ENCODE measurements at regions not wholly inside any gene's neighbourhood (a gene's known extent, or its start where the extent isn't known, plus 50 kb on each side); places are given as distances from the start of the nearest gene placed in this dataset.

DNA sequence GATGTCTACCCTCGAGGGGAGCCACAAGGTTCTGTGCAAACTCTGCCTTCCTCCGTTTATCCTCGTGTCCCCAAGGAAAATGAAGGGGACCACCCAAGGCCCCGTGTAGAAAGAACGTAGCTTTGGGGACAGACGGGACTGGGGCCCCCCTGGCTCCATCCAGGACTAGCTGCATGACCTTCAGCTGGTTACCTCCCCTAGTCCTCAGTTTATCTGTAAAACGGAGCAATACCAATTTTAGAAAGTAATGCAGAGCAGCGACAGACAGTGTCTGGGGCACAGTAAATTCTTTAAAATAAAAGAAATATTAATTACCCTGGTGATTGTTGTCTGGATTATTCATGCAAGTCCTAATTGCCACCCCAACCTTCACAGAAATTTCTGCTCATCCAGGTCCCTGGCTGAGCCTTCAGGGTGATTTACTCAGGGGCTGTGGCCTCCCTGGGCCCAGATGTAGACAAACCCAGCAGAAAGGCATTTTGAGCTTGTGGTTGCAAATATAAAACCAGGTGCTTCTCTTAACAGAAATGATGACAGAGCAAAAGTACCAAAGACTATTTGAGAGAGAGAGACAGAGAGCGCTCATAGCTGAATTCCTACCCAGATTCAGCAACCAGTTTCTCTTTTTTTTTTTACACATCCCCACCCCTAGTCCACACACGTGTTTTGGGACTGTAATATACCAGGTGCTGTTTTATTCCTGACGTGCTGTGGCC, 155.1 kb upstream of the SMIM23 start:
- no peak for DNase-seq

DNA sequence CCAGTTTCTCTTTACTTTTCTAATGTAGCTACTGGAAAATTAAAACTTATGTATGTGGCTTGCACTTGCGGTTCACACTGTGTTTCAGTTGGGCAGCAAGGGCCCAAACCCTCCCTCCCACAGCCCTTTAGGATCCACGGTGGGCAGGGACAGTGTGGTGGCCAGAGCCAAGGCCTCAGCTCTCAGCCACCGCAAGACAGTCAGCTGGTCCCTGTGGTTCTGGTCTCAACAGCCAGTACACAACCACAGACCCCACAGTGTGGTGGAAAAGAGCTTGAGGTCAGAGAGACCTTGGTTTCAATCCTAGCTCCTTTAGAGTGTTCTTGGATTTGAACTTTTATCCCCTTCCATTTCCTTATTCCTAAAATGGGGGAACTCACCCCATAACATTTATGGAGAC, 153.0 kb upstream of the SMIM23 start:
- DNase-seq: no peak

DNA sequence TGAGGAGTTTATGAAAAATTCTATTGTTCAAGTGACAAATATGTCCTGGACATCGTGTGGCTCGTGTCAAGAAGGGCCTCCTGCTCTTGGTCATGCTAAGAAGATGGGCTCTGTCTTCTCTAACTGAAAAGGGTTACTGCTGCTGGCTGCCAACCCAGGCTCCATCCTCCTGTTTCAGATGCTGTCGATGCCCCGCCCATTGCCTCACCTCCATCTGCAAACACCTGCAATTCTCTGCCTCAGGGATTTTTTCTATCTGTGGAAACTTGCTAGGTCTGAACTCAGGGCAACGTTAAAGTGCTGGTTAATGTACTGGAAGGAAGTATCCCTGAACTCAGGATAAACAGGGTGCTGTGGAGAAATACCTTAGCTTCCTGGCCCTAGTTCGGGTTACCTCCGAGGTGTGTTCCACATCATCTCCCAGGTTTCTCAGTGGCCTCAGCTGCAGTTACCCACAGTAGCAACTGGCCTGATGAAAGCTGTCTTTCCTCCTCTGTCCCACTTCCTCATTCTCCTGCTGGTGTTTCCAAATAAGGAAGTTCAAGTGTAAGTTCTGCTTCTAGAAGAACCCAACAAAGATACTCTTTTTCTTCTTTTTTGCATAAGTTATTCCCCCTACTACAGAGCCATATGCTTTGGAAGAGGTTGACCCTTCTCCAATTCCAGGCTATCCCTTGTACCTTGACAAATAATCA, 151.7 kb upstream of the SMIM23 start:
- DNase-seq: no peak

DNA sequence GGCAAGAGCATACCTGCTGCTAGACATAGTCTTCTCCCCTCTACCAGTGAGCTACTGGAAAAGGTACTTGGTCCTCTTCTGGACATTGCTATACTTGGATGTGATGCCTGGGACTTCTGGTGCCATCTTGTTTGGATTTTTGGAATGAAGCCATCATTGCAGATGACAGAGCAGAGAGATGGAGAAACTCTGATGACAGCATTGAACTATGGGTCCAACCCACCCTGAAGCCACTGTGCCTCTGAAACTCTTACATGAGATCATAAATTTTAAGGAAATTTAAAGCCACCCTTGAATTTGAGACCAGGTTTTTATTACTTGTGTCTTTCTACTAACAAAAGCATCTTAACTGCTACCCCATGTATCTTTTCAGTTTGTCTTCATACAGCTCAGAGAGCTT, 151.1 kb upstream of the SMIM23 start:
- no peak for DNase-seq

DNA sequence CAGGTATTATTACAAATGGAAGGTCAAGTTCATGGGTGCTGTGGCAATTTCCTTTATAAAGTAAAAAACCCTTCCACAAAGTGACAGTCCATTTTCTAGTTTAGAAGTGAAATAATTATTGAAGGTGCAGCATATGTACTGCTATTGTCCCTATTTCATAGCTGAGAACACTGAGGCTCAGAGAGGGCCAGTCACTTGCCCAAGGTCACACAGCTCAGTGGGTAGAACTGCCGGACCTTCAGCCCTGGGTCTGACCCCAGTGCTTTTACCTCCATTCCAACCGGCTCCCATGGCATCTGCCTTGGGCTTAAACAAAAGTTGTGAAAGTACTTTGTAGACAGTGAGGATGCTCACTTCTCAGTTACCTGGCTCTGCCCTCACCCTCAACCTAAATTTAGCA, 150.6 kb upstream of the SMIM23 start:
- DNase-seq: no peak

DNA sequence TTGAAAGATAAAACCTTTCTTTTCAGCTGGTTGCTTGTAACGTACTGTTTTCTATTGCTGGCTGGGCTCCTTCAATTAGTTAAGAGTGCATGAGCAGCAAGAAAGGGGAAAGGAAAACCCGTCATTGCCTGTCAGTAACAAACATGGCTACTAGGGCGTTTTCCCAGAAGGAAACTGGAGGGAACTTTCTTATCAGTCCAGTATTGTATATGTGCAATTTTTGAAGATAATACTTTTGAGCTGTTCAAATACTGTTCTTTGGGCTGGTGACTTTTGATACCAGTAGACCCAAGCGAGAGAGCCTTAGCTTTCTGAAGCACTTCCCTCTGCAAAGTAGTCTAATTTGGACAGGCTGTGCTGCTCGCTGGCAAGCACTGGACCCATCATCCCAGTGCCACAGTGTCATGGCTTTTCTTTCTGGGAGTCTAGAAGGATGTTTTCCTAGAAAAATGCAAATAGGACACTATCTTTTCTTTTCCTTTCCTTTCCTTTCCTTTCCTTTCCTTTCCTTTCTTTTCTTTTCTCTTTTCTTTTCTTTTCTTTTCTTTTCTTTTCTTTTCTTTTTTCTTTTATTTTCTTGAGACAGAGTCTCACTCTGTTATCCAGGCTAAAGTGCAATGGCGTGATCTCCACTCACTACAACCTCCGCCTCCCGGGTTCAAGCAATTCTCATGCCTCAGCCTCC, 149.9 kb upstream of the SMIM23 start:
- no peak for DNase-seq

DNA sequence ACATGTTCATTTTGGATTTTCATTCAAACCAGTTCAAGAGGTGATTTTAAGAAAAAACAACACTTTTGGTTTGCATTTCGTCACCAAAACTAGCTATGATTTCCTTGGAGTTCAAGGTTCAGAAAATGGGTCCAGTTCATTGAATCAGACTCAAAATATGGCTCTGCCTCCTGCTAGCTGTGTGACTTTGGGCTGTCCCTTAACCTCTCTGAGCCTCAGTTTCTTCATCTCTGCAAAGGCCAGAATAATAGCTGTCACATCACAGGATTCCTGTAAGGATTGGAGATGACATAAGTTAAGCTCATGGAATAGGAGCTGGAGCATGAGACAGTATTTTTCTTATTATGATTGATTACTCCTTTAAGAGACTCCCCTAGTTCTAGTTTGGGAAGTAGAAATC, 147.8 kb upstream of the SMIM23 start:
- DNase-seq: no peak

DNA sequence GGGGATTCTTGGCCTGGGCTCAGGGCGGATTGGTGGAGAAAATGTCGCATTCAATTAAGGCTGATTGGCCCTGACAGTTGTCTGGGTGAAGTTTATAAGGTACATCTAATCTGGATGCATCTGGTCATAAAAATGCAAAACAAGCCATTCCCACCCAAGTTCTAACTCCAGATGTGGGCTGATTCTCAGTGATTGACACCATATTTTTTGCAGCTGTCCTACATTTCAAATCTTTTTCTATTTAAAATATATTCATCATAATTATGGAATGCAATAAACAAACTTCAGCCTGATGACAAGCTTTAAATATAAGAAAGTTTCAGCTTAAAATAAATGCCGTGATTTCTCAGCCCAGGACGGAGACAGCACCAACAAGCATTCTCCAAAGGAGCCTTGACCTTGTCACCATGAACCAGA, 146.4 kb upstream of the SMIM23 start:
- no peak for DNase-seq

DNA sequence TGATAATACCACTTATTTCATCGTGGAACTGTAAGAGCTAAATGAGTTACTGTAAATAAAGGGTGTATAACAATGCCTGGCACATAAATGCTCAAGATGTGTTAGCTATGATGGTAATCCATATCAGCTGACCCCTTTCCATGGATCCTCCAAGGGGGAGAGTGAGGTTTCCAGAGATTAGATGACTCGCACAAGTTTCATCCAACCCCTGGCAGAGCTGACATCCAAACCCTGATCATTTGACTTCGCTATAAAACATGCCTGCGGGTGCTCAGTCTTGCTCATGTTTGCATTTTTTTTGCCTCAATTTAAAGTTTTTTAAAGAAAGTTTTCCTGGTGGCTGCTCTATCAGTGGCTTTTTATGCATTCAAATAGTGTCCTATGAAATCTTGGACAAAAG, 145.7 kb upstream of the SMIM23 start:
- DNase-seq: no peak

DNA sequence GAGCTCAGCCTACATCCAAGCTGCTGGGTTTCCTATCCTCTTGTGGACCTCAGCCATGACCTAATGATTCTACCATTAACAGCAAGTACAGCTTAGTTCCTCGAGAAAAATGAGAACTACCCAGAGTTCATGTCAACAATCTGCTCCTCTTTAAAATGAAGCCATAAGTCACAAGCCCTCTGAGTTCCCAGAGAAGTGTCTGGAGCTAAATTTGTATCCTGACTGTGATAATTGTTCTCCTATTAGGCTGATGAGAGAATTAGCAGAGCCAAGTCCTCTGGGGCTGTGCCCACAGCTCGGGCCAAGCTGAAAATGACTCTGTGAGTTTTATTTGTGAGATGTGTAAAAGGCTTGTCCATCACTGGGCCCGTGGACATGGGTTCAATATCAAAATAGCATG, 145.1 kb upstream of the SMIM23 start:
- DNase-seq: no peak

DNA sequence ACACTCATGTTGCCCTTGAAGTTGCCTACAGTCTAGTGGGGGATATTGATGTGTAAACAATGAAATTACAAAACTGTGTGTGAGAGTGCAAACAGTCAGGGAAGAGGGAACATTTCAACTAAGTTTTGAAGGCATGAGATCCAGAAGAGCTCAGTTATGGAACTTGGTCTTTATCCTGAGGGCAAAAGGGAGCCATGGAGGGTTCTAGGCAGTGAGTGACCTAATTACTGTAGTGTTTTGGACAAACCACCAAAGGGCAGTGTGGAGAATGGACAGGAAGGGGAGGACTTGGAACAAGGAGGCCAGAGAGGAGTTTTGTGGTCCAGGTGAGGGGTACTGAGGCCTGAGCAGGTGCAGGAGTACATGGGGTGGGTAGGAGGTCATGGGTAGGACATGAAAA, 143.7 kb upstream of the SMIM23 start:
- no peak for DNase-seq

DNA sequence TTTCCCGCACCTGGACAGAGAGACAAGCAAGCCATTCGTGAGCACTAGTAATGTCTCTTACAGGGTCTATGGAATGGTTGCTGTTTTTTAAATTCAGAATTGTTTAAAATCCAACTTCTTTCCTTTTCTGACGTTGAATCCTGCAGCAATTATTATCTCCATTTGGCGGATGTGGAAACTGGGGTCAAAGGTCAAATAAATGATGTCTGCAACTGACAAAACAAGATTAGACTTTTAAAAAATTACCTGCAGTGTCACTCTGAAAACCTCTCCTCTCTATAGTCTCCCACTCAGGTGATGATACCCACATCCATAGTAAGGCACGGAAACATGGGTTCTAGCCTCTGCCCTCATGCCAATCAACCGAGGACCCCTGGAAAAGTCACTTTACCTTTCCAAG, 142.7 kb upstream of the SMIM23 start:
- DNase-seq: no peak

DNA sequence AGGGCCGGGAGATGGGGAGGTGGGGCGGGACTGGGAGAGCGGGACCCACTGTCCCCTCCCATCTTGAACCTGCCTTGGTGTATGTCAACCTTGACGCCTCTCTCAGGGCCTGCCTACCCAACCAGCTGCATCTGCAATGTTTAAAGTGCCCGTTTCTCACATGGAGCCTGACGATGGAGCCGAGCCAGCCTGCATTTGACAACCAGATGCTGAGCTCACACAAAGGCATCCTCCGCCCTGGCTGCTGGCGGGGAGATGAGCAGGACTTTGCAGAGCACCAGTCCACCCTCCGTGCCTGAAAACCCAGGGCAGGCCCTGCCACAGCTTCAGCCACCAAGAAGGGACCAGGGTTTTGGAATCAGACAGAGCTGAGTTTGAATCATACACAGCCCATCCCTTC, 141.1 kb upstream of the SMIM23 start:
- DNase-seq: no peak

DNA sequence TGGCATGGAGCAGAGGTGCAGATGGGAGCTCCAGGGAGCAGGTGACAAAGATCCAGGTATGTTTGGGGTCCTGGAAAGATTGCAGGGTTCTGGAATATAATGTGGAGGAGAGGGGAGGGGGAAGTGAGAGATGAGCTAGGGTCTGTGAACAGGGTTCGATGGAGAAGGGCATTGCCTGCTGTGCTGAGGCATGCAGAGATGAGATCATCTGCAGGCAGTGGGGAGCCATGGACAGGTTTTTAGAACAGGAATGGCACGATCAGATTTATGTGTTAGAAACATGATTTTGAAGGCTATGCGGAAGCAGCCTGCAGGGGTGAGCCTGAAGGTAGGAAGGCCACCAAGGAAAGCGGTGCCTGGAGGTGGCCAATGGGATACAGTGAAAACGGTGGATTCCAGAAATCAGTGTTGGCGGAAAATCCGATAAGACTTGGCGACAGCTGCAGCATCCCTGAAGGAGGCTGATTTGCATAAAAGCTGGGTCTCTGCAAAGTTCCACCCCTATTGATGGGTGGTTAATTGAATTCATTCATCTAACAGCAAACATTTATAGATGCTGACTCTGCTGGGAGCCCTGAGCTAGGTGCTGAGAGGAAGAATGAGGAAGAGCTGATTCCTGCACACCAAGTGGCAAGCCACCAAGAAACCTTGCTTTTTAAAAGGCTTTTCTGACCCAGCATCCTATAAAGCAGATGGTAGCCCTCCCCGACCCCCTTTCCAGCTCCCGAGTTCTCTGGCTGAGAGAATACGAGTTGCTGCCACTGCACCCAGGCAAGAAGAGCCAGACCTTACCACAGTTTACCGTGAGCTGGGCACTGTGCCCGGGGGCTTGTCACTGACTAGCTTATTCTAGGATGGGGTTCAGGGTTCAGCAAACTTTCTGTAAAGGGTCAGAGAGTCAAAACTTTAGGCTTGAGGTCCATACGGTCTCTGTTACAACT, 139.2 kb upstream of the SMIM23 start:
- DNase-seq: no peak

DNA sequence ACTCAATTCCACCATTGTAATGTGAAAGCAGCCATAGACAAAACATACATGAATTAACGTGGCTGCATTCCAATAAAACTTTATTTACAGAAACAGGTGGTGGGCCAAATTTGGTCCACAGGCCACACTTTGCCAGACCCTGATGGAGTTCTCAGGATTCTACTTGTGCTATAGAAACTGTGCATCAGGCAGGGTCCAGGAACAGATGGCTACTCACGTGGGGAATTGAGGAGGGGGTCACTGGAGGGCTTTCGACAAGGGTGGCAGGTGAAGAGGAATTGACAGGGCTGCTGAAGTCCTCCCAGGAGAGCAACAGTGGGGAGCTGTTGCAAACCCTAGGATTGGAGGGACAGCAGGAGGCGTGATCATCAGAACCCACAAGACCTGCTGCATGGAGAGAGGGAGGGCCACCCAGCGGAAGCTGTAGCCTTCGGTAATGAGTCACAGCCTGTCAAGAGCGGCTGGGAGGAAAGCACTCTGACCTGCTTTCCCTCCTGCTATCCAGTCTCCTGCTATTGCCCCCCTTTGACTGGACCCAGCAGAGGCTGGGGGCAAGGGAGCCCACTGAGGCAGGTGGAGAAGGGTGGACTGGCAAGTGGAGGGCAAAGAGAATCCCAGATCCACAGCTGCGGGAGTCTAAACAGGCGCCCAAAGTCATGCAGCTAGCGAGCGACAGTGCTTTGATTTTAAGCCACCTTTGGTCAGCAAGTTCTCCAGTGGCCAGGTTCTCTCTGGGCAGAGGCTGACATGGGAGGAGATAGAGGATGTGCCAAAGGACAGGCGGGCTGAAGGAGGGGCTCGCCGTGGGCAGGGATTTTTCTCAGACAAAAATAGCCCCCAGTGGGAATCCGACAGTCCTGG, 138.3 kb upstream of the SMIM23 start:
- no peak for DNase-seq

DNA sequence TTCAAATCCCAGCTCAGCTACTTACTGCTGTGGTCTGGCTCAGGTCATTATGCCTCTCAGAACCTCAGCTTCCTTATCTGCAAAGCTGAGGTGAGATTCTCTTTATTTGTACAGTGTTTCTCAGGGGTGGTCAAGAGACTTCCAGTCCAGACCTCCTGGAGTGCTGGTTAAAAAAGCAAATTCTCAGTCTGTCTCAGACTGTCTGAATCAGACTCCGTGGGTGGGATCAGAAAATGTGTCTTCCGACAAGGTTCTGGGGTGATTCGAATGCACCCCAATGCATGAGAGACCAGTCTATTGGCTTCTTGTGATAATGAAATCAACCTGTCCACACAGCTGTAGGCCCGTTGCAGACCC, 137.7 kb upstream of the SMIM23 start:
- no peak for DNase-seq

DNA sequence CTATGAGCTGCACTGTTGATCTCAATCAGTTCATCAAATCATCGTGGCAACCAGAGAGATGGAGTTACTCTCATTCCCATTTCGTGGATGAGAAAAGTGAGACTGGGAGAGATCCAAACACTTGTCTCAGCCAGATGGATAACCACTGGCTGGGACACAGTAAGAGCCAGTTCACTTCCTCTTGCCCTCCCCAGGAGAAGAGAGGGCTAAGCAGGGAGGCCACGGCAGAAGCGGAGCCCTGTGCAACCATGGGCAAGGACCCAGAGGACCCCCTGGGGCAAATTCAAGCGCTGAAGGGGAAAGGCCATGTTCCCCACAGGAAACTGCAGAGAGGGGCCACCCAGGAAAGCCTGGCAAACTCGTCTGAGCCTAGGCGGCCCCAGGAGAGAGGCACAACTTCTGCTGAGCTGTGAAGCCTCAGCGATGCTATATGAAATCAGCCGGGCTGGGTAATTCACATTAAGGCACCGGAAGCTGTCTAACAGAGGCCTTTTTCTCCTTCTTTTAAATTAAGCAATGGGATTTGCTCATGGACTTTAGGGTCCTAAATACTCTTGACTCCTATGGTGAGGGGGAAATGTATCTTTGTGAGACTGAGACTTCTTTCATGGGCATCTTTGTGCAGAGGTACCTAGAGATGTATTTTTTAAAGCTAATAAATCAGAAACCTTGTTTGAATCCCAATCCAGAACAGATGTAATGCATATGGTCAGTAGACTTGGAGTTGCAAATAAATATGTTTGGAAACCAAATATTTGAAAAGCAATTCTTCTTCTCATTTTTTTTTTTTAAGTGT, 137.1 kb upstream of the SMIM23 start:
- no peak for DNase-seq

DNA sequence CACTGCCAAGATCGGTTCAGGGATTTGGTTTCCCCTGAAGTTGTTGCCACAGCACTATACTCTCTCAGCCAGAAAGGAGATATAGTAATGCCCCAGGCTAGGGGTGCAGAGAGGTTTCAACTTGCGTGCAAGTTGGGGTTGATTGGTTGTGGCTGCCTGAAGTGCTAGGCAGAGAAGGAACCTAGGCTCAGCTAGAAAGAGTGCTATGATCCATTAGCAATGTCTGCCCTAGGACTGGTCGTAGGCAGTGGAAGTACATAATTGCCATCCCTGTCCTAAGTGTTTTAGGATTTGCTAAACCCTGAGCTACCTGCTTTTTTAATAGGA, 136.6 kb upstream of the SMIM23 start:
- DNase-seq: no peak

DNA sequence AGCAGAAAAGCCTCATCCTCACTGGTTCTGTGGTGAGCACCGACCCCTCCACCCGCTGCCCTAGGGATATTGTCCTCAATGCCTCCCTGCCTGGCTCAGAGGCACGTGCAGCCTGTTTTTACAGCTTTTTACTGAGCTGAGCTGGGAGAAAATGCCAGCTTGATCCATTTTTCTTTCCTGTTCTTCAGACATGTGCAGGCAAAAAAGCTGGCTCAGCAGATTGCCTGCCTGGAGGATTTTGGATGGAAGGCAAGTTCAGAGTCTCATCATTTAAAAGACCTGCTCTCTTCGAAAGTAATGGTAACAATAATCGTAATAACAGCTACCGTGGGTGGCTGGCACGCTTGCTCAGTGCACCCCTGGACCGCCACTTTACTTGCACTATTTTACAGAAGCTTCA, 135.0 kb upstream of the SMIM23 start:
- no peak for DNase-seq

DNA sequence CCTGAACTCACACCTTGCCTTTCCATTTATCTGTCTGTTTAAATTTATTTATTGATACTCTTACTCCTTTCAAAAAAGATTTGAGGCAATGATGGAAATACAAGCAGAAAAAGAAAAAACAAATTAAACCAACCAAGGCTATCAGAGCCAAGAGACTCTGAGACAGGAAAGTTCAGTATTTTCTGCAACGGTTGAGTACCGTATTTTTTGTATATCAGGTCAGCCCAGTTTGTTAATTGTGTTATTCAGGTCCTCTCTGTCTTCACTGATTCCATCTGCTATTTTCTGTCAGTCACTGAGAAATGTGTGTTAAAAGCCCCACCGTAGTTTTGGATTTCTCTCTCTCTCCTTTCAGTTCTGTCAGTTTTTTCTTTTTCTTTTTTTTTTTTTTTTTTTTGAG, 134.5 kb upstream of the SMIM23 start:
- no peak for DNase-seq

DNA sequence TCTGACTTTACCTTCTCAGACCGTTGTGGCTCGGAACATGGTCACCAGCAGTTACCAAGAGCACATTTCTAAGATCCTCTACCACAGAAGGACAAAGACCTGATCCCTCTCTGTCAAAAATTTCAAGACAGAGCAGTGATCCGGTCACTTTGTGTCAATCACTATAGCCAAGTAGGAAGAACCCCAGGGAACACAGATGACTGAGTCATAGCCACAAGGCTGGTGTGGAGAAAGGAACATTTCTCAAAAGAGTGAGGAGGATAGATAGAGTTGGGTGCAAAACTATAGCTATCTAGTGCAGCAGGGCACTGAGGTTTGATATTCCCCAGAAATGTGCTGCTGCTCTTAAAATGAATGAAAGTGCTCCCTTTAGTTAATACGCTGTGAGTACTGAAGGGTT, 130.7 kb upstream of the SMIM23 start:
- no peak for DNase-seq

DNA sequence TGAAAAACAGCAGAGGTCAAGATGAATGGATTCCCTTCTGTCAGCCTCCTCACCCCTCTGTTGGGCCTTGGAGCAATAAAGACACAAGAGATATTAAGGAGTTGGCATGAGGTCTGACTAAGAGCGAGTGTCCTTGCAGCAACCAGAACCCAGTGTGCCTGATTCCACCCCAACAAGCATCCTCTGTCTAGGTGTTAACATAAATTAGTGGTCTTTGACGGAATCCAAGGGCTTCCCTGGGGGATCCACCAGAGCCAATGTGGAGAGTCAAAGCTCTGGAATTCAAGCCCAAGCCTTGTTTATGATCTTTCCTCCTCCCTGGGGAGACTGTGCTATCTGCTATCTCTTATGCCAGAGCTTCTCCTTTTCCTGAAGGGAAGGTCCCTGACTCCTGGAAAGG, 128.1 kb upstream of the SMIM23 start:
- DNase-seq: no peak

Data from activated CD4-positive, alpha-beta T cell treated with anti-CD3 and anti-CD28 coated beads, Interleukin-2, amount 50 U/mL, for 48 hours (primary cell).